Stimulated activated naive CD8-positive, alpha-beta T cell treated with anti-CD3 and anti-CD28 coated beads, Interleukin-15, Interleukin-2, amounts not matched to agents 100 ng/mL and 50 ng/mL, for 24 hours (primary cell): ENCODE measurements at regions not wholly inside any gene's neighbourhood (a gene's known extent, or its start where the extent isn't known, plus 50 kb on each side); places are given as distances from the start of the nearest gene placed in this dataset.

ENCODE experiments used
- H3K27ac Mint-ChIP-seq: one replicate; pipeline ENCODE4 v1.8.0; 2021; ENCODE audit warnings: mild to moderate bottlenecking, mixed read lengths
- H3K27me3 Mint-ChIP-seq: one replicate; pipeline ENCODE4 v1.8.0; 2021; ENCODE audit warnings: mixed read lengths
- H3K36me3 Mint-ChIP-seq: one replicate; pipeline ENCODE4 v1.8.0; 2021; ENCODE audit warnings: low read depth, mixed read lengths
- H3K4me1 Mint-ChIP-seq: one replicate; pipeline ENCODE4 v1.8.0; 2021; ENCODE audit warnings: low read depth, mixed read lengths
- H3K4me3 Mint-ChIP-seq: one replicate; pipeline ENCODE4 v1.8.0; 2021; ENCODE audit warnings: mild to moderate bottlenecking, mixed read lengths
- H3K9me3 Mint-ChIP-seq: one replicate; pipeline ENCODE4 v1.8.0; 2021; ENCODE audit warnings: mixed read lengths

DNA sequence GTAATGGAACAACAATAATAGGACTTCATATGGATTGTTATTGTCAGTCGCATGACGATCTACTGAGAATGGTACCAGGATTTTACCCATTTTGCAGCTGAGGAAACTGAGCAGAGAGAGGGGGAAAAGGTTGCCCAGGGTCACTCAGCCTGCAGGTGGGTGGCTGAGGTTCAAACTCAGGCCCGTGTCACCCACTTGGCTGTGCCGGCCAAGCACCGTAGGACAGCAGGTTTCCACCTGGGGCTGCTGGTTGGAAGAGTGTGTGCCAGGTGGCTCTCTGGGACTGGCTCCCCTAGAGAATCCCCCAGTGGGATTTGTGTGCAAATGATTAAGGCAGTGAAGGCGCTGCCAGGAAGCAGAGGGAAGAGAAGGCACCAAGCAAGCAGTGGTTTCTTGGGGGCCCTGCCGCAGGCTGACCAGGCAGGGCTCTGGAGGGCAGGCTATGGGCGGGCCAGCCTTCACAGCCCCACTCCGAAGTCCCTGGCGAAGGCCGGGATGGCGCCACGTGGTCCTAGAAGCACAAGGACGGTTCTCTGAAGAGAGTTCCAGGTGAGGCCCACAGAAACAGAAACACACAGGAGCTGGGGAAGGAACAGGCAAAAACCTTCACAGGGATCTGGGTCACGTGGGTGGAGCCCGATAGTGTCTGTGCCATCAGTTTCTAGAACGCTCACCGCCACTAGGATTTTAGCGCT, 163.5 kb downstream of the IRF8 start:
- H3K4me1 Mint-ChIP-seq: no peaks in the 10 kb centered on the region
- no peaks in the 10 kb centered on the region for H3K27me3 Mint-ChIP-seq
- H3K27ac Mint-ChIP-seq: no peak overlapping the region
- no peaks in the 10 kb centered on the region for H3K9me3 Mint-ChIP-seq
- H3K4me3 Mint-ChIP-seq: no peak overlapping the region
- no peaks in the 10 kb centered on the region for H3K36me3 Mint-ChIP-seq

- Mint-ChIP-seq H3K27me3 (no peaks in the 10 kb centered on the region), H3K9me3 (no peaks in the 10 kb centered on the region), H3K36me3 (no peaks in the 10 kb centered on the region), H3K27ac (no peak overlapping the region), H3K4me3 (no peak overlapping the region), H3K4me1 (no peaks in the 10 kb centered on the region)
These were observed 164.9 kb downstream of the IRF8 start for GRCh38 chr16:86063760-86064405.

GRCh38 chr16:86064431-86065250, 165.7 kb downstream of the IRF8 start:
- H3K36me3 Mint-ChIP-seq: no peaks in the 10 kb centered on the region
- no peak overlapping the region for H3K4me3 Mint-ChIP-seq
- no peaks in the 10 kb centered on the region for H3K9me3 Mint-ChIP-seq
- H3K27ac Mint-ChIP-seq: no peak overlapping the region
- no peaks in the 10 kb centered on the region for H3K27me3 Mint-ChIP-seq
- H3K4me1 Mint-ChIP-seq: no peaks in the 10 kb centered on the region

DNA sequence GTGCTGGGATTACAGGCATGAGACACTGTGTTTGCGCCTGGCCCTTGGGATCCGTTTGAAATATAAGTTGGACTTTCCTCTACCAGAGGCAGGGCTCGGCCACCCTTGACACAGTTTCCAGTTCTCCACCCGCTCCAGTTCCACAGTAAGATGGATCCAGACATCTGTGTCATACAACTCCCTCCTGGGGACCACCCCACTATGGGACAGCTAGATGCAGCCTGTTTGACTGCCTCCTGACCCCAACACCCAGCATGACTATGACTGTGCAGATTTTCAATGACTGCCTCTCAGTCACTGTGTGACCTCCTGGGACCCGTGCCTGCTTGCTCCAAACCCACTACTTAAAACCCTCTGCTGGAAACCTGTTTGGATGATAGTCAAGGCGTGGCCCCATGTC, 166.7 kb downstream of the IRF8 start:
- Mint-ChIP-seq H3K9me3 (no peaks in the 10 kb centered on the region), H3K36me3 (no peaks in the 10 kb centered on the region), H3K27me3 (no peaks in the 10 kb centered on the region), H3K27ac (no peak overlapping the region), H3K4me1 (no peaks in the 10 kb centered on the region), H3K4me3 (no peak overlapping the region)

DNA sequence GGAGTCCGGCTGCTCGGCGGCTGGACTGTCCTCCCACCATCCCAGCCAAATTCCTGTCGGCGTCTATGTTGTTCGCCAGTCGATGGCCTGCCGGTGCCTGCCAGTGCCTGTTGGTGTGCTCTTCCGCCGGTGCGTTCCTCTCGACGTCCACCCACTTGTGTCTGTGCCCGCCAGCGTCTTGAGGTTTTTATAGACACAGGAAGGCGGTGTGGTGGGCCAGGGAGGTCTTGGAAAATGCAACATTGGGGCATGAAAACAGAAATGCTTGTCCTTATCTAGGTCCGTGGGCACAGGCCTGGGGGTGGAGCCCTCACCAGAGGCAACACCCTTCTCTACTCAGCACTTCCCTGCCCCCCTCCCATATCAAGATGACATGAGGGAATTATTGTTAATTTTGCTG, 167.8 kb downstream of the IRF8 start:
- Mint-ChIP-seq H3K4me1 (no peaks in the 10 kb centered on the region), H3K9me3 (no peaks in the 10 kb centered on the region), H3K27me3 (peaks cover 4% of the 10 kb centered on the region), H3K27ac (no peak overlapping the region), H3K4me3 (no peak overlapping the region), H3K36me3 (no peaks in the 10 kb centered on the region)

DNA sequence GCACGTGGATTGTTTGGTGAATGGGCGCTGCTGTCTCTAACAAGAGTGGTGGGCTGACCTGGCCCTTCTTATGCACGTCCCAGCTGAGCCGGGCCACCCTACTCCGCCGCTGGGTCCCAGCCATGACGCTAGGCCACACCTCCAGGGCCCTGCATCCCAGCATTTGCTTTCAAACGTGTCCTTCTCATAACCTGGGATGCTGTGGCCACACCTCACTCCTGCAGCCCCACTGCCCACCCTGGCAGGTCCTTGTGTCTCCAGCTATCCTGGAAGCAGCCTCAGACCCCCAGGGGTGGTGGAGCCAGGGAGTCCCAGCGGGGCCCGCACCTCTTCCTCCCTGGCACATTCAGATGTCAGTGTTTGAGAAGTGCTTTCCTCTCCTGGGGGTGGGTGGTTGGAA, 168.6 kb downstream of the IRF8 start:
- Mint-ChIP-seq H3K27ac (no peak overlapping the region), H3K27me3 (peaks cover 9% of the 10 kb centered on the region), H3K4me1 (no peaks in the 10 kb centered on the region), H3K36me3 (no peaks in the 10 kb centered on the region), H3K9me3 (no peaks in the 10 kb centered on the region), H3K4me3 (no peak overlapping the region)

DNA sequence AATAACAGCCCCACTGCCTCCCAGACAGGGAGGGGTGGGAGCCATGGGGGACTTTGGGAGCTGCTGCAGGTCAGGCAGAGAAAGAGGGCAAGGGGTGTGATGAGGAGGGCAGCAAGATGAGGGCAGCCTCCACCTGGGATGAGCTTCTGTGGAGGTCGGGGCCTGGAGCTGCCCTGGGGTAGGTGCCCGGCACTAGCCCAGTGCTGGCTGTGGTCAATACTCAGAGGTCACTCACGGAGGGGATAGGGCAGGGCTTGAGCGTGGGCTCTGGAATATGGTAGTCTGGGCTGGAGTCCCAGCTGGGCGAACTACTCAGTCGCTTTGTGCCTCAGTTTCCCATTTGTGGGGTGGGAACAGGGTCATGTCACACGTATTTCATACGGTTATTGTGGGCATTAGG, 169.0 kb downstream of the IRF8 start:
- Mint-ChIP-seq H3K4me3 (no peak overlapping the region), H3K36me3 (no peaks in the 10 kb centered on the region), H3K9me3 (no peaks in the 10 kb centered on the region), H3K4me1 (no peaks in the 10 kb centered on the region), H3K27me3 (peaks cover 14% of the 10 kb centered on the region), H3K27ac (no peak overlapping the region)

DNA sequence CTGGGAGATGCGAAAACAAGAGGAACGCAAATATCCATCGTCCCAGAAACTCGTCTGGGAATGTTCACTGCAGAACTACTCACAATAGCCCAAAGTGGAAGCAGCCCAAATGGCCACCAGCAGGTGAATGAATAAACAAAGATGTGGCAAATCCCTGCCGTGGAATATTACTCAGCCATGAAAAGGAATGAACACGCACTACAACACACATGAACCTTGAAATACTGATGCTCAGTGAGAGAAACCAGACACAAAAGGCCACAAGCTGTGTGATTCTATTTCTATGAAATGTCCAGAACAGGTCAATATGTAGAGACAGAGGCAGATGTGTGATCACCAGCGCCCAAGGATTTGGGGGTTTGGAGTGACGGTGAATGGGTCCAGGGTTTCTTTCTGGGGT, 169.8 kb downstream of the IRF8 start:
- peaks cover 16% of the 10 kb centered on the region for H3K27me3 Mint-ChIP-seq

DNA sequence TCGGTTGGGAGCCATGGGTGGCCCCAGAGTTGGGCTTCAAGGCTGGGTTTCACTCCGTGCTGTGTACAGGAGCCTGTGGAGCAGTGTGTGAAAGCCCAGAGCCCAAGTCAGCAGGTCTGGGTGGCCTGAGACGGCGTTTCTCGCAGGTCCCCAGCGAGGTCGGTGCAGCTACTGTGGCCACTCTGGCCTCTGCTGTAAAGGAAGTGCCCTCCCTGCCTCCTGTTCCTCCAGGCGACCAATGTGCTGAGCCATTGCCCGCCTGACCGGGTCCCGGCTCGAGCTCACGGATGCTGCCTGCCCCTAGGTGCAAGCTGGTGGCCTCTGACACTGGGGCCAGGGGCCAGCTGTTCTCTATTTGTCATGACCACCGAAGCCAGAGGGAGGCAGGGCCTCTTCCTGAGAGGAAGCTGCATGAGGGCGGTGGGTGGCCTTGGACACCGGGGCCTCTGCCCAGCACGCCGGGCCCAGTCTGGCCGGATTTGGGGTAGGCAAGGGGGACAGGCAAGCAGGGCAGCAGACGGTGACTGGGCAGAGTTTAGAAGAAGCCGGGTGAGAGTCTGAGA, 170.9 kb downstream of the IRF8 start:
- H3K36me3 Mint-ChIP-seq: no peaks in the 10 kb centered on the region
- no peak overlapping the region for H3K4me3 Mint-ChIP-seq
- H3K4me1 Mint-ChIP-seq: no peaks in the 10 kb centered on the region
- H3K27ac Mint-ChIP-seq: no peak overlapping the region
- H3K9me3 Mint-ChIP-seq: no peaks in the 10 kb centered on the region
- peaks cover 21% of the 10 kb centered on the region for H3K27me3 Mint-ChIP-seq

More for the DNA sequence above, 169.8 kb downstream of the IRF8 start:
- no peaks in the 10 kb centered on the region for H3K4me1 Mint-ChIP-seq
- no peak overlapping the region for H3K4me3 Mint-ChIP-seq
- no peak overlapping the region for H3K27ac Mint-ChIP-seq
- no peaks in the 10 kb centered on the region for H3K36me3 Mint-ChIP-seq
- H3K9me3 Mint-ChIP-seq: no peaks in the 10 kb centered on the region

- H3K4me1 Mint-ChIP-seq: no peaks in the 10 kb centered on the region
- H3K36me3 Mint-ChIP-seq: no peaks in the 10 kb centered on the region
- peaks cover 21% of the 10 kb centered on the region for H3K27me3 Mint-ChIP-seq
- H3K9me3 Mint-ChIP-seq: no peaks in the 10 kb centered on the region
- H3K4me3 Mint-ChIP-seq: no peak overlapping the region
- H3K27ac Mint-ChIP-seq: no peak overlapping the region
These were observed 171.5 kb downstream of the IRF8 start for GRCh38 chr16:86070484-86070883.

GRCh38 chr16:86070971-86071370, 172.0 kb downstream of the IRF8 start:
- Mint-ChIP-seq H3K27ac (no peak overlapping the region), H3K27me3 (peaks cover 21% of the 10 kb centered on the region), H3K36me3 (no peaks in the 10 kb centered on the region), H3K4me3 (no peak overlapping the region), H3K4me1 (no peaks in the 10 kb centered on the region), H3K9me3 (no peaks in the 10 kb centered on the region)

GRCh38 chr16:86071611-86072240, 172.8 kb downstream of the IRF8 start:
- Mint-ChIP-seq H3K27me3 (peaks cover 21% of the 10 kb centered on the region), H3K4me1 (no peaks in the 10 kb centered on the region), H3K36me3 (no peaks in the 10 kb centered on the region), H3K27ac (no peak overlapping the region), H3K9me3 (no peaks in the 10 kb centered on the region), H3K4me3 (no peak overlapping the region)

DNA sequence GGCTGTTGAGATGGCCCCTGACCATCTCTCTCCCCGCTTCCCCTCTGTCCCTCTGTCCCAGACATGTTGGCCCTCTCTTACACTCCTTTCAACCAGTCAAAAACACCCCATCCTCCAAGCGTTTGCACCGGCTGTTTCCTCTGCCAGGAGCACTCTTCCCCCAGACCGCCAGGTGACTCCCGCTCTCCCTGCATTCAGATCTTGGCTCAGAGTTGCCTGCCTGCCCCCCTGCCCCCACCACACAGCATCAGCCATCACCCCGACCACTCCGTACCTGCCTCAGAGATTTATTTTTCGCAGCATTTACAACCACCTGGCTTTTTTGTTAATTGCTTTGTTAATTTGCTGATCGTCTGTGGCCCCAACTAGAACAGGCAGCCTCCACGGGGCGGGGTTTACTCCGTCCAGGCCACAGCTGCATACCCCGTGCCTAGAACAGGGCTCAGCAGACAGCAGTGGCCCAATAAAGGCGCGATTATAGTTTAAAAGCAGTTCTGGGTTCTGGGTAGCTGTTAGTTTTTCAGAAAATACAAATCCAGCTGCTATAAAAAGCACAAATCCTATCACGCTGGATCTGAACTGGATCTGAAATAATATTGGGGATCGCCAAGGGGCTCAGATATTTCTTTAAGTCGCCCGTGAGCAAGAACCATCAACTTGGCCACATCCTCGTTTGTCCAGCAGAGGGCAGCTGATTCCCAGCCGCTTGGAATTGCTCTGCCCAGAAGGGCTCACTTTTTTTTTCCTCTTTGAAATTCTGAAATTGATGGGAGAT, 173.6 kb downstream of the IRF8 start:
- H3K4me1 Mint-ChIP-seq: no peaks in the 10 kb centered on the region
- H3K4me3 Mint-ChIP-seq: no peak overlapping the region
- no peak overlapping the region for H3K27ac Mint-ChIP-seq
- no peaks in the 10 kb centered on the region for H3K9me3 Mint-ChIP-seq
- no peaks in the 10 kb centered on the region for H3K36me3 Mint-ChIP-seq
- H3K27me3 Mint-ChIP-seq: peaks cover 21% of the 10 kb centered on the region

- no peaks in the 10 kb centered on the region for H3K36me3 Mint-ChIP-seq
- H3K9me3 Mint-ChIP-seq: no peaks in the 10 kb centered on the region
- H3K4me1 Mint-ChIP-seq: no peaks in the 10 kb centered on the region
- no peak overlapping the region for H3K4me3 Mint-ChIP-seq
- H3K27me3 Mint-ChIP-seq: peaks cover 21% of the 10 kb centered on the region
- H3K27ac Mint-ChIP-seq: no peak overlapping the region
These were observed 174.2 kb downstream of the IRF8 start for GRCh38 chr16:86073103-86073625.
